Nephron (organoid): ENCODE measurements at regions not wholly inside any gene's neighbourhood (a gene's known extent, or its start where the extent isn't known, plus 50 kb on each side); places are given as distances from the start of the nearest gene placed in this dataset.
"Not testable (repeated sequence)": the region's sequence is repeated elsewhere in the genome, so short reads cannot be mapped to it uniquely, and the experiment has no call there.

Experiments used
- H3K27ac Mint-ChIP-seq, 3 experiments: 2 replicates each; pipeline ENCODE4 v1.8.0; 2020; ENCODE audit warnings: mixed read lengths in 3 of 3, mild to moderate bottlenecking in 2 of 3, moderate library complexity in 1 of 3
- H3K27me3 Mint-ChIP-seq: 2 replicates; pipeline ENCODE4 v1.8.0; 2021; ENCODE audit warnings: low read depth, mild to moderate bottlenecking, moderate library complexity, mixed read lengths
- H3K36me3 Mint-ChIP-seq: 2 replicates; pipeline ENCODE4 v1.8.0; 2020; ENCODE audit warnings: low read depth, mixed read lengths
- H3K4me1 Mint-ChIP-seq: 2 replicates; pipeline ENCODE4 v1.8.0; 2020; ENCODE audit warnings: mixed read lengths
- H3K4me3 Mint-ChIP-seq, 3 experiments: 2 replicates each; pipeline ENCODE4 v1.8.0; 2020; ENCODE audit warnings: mild to moderate bottlenecking in 3 of 3, mixed read lengths in 3 of 3, moderate library complexity in 2 of 3
- H3K9me3 Mint-ChIP-seq: 2 replicates; pipeline ENCODE4 v1.8.0; 2020; ENCODE audit warnings: mixed read lengths
- TF ChIP-seq, protein P1 (sequence below), 3 experiments: fragments of 200-600 bp; sonication (generic); IDR thresholded peaks; one replicate each; pipeline ENCODE4 v1.5.0; 2021; ENCODE audit warnings: antibody characterized with exemption in 3 of 3; ENCODE audit not compliant: unreplicated experiment in 3 of 3

- Mint-ChIP-seq H3K27me3 (no peaks in the 10 kb centered on the region), H3K4me1 (no peaks in the 10 kb centered on the region), H3K4me3 (no peak overlapping the region), H3K9me3 (peaks cover 22% of the 10 kb centered on the region), H3K27ac (no peak overlapping the region), H3K36me3 (no peaks in the 10 kb centered on the region)
- TF ChIP-seq, protein P1, sequence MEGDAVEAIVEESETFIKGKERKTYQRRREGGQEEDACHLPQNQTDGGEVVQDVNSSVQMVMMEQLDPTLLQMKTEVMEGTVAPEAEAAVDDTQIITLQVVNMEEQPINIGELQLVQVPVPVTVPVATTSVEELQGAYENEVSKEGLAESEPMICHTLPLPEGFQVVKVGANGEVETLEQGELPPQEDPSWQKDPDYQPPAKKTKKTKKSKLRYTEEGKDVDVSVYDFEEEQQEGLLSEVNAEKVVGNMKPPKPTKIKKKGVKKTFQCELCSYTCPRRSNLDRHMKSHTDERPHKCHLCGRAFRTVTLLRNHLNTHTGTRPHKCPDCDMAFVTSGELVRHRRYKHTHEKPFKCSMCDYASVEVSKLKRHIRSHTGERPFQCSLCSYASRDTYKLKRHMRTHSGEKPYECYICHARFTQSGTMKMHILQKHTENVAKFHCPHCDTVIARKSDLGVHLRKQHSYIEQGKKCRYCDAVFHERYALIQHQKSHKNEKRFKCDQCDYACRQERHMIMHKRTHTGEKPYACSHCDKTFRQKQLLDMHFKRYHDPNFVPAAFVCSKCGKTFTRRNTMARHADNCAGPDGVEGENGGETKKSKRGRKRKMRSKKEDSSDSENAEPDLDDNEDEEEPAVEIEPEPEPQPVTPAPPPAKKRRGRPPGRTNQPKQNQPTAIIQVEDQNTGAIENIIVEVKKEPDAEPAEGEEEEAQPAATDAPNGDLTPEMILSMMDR (IDR thresholded peaks at IDR 0.05; ENCODE audit: unreplicated experiment in 3 of 3), result no peak
Observed at GRCh38 chrX:143378851-143379250, 138.4 kb downstream of the SPANXN3 start.

GRCh38 chrX:143363419-143363818 lies 153.9 kb downstream of the SPANXN3 start:
- TF ChIP-seq, protein P1 (IDR thresholded peaks at IDR 0.05; ENCODE audit: unreplicated experiment in 3 of 3), result no peak
- H3K36me3 Mint-ChIP-seq, result no peaks in the 10 kb centered on the region
- peaks cover 13% of the 10 kb centered on the region for H3K9me3 Mint-ChIP-seq
- H3K27me3 Mint-ChIP-seq, result no peaks in the 10 kb centered on the region
- H3K4me1 Mint-ChIP-seq, result no peaks in the 10 kb centered on the region
- H3K27ac Mint-ChIP-seq, result peak overlapping the region; percentile 22 to 77 (median 26)
- H3K4me3 Mint-ChIP-seq, result no peak overlapping the region

DNA sequence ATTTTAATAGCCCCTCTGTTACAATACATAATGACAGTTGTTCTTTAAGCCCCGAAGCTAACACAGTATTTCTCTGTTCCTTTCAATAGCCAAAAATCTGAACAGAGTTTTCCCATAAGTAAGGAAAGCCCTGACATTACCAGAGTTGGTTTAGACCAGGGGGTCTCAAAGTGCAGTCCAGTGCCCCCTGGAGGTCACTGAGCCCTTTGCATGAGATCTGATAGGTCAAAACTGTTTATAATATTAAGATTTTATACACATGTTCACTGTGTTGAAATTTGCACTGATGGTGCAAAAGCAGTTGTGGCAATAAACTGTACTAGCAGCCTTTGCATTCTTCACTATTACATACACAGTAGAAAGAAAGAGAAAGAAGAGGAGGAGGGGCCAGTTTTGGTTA lies 177.1 kb downstream of the SPANXN3 start:
- peaks cover 10% of the 10 kb centered on the region for H3K9me3 Mint-ChIP-seq
- H3K27me3 Mint-ChIP-seq, result no peaks in the 10 kb centered on the region
- H3K36me3 Mint-ChIP-seq, result no peaks in the 10 kb centered on the region
- no peak overlapping the region for H3K4me3 Mint-ChIP-seq
- no peaks in the 10 kb centered on the region for H3K4me1 Mint-ChIP-seq
- TF ChIP-seq, protein P1 (IDR thresholded peaks at IDR 0.05; ENCODE audit: unreplicated experiment in 3 of 3), result no peak
- no peak overlapping the region for H3K27ac Mint-ChIP-seq

DNA sequence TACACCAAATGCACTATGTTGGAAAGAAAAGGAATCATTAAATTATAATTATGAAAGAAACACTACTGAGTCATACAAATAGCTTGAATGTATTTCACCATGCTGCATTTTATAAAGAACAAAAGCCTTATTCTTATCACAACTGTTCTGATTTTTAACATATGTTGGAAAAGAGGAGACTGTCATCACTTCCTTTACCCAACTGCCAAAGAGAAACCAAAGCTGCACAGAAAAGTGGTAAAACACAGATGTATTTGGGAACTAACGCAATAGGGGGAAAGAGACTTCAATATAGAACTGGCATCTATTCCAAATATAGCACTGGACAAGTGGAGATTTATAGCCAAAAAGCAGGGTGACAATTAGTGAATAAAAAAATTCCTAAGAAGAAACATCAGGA lies 181.0 kb downstream of the SPANXN3 start:
- H3K36me3 Mint-ChIP-seq, result no peaks in the 10 kb centered on the region
- H3K27ac Mint-ChIP-seq, result no peak overlapping the region
- no peaks in the 10 kb centered on the region for H3K4me1 Mint-ChIP-seq
- no peaks in the 10 kb centered on the region for H3K27me3 Mint-ChIP-seq
- TF ChIP-seq, protein P1 (IDR thresholded peaks at IDR 0.05; ENCODE audit: unreplicated experiment in 3 of 3), result no peak
- peaks cover 10% of the 10 kb centered on the region for H3K9me3 Mint-ChIP-seq
- H3K4me3 Mint-ChIP-seq, result no peak overlapping the region

DNA sequence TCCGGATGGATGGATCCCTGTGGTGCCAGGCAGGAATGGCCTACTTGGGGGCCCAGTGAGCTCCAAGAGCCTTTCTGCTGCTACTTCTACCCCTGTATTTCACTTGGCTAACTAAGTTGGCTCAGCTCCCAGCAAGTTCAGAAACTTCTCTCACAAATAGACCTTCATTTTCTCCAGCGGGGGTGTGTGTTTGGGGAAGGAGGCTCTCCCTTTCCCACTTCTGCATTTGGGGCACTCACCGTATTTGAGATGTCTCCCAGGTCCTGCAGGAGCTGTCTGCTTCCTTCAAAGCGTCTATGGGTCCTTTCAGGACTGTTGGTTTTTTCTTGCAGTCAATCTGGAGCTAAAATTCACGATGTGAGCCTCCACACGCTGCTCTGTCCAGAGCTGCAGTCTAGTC lies 197.7 kb downstream of the SPANXN3 start:
- TF ChIP-seq, protein P1 (IDR thresholded peaks at IDR 0.05; ENCODE audit: unreplicated experiment in 3 of 3), result no peak
- Mint-ChIP-seq H3K4me1 (no peaks in the 10 kb centered on the region), H3K36me3 (no peaks in the 10 kb centered on the region)

GRCh38 chrX:143318857-143319256 lies 198.4 kb downstream of the SPANXN3 start:
- H3K9me3 Mint-ChIP-seq, result peaks cover 33% of the 10 kb centered on the region
- H3K4me3 Mint-ChIP-seq, H3K27me3 Mint-ChIP-seq, H3K36me3 Mint-ChIP-seq, H3K4me1 Mint-ChIP-seq, H3K27ac Mint-ChIP-seq: not testable (repeated sequence)

More for the DNA sequence above, 197.7 kb downstream of the SPANXN3 start:
- Mint-ChIP-seq H3K27ac (no peak overlapping the region), H3K27me3 (no peaks in the 10 kb centered on the region), H3K4me3 (no peak overlapping the region), H3K9me3 (peaks cover 30% of the 10 kb centered on the region)
